ENCODE measurements at regions not wholly inside any gene's neighbourhood (a gene's known extent, or its start where the extent isn't known, plus 50 kb on each side); places are given as distances from the start of the nearest gene placed in this dataset.

DNA sequence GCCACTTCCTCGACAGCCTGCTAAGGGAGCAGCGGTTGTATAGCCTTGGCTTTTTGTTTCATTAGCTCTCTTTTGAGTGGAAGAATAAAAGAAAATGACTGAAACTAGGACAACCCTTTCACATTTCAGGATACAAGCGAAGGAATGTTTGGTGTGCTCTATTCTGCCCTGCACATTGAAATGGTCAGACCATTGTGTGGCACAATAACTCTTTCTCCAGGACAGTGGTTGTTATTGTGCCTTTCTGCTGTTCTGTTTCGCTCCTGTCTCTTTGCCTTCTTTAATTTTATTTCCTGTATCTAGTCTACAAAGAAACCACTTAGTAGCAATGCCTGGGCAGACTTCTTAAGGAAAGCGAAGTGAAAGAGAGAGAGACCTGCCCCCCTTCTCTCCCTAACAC is 473.7 kb downstream of the GBA3 start:
- no peak overlapping the region for H3K23ac ChIP-seq (ENCODE audit: low read depth, low read length)
- dilution Hi-C loops (cut with HindIII; ENCODE audit: low sequenced_read_pairs, unreplicated experiment) (no loop called here), in situ Hi-C loops (cut with MboI; ENCODE audit: low sequenced_read_pairs) (no loop called here), intact Hi-C loops (cut with micrococcal nuclease) (no loop called here)
- TF ChIP-seq CHD1 (IDR thresholded peaks at IDR 0.05; ENCODE audit: low read depth, low read length) (no peak), RAD21 (IDR thresholded peaks at IDR 0.05; ENCODE audit: low read length) (no peak), MXI1 (IDR thresholded peaks at IDR 0.05; ENCODE audit: borderline replicate concordance, low read depth, low read length) (no peak), ELK1 (IDR thresholded peaks at IDR 0.05; ENCODE audit: borderline replicate concordance, low read depth, low read length) (no peak), POLR2A (IDR thresholded peaks at IDR 0.05; ENCODE audit: low read depth, low read length) (no peak)
- TF ChIP-seq, protein P1, sequence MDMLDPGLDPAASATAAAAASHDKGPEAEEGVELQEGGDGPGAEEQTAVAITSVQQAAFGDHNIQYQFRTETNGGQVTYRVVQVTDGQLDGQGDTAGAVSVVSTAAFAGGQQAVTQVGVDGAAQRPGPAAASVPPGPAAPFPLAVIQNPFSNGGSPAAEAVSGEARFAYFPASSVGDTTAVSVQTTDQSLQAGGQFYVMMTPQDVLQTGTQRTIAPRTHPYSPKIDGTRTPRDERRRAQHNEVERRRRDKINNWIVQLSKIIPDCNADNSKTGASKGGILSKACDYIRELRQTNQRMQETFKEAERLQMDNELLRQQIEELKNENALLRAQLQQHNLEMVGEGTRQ (IDR thresholded peaks at IDR 0.05; ENCODE audit: low read depth, low read length) = no peak
- no peak overlapping the region for H2BK15ac ChIP-seq (ENCODE audit: low read depth, low read length)
- no peak overlapping the region for H3K18ac ChIP-seq (ENCODE audit: low read depth, low read length)
- no peak overlapping the region for H3K4me3 ChIP-seq (ENCODE audit: insufficient read depth, low read depth, low read length)
- WGBS, 2 experiments (ENCODE audit: extremely low coverage in 2 of 2, insufficient read length in 1 of 2) = no CpG with 5 or more reads among the region's 5 CpGs
- CTCF ChIA-PET = no interaction called here
- no peaks in the 10 kb centered on the region for H3K4me1 ChIP-seq (ENCODE audit: control insufficient read depth, insufficient read depth, low read length)
- no peaks in the 10 kb centered on the region for H3K27me3 ChIP-seq (ENCODE audit: control insufficient read depth, insufficient read depth, low read length)
- no peak overlapping the region for H2BK20ac ChIP-seq (ENCODE audit: low read depth, low read length)
- H3K9me1 ChIP-seq (ENCODE audit: insufficient read depth, low read length) = no peaks in the 10 kb centered on the region
- no peak overlapping the region for H4K5ac ChIP-seq (ENCODE audit: low read depth, low read length)
- H2BK5ac ChIP-seq (ENCODE audit: low read depth, low read length, poor library complexity, severe bottlenecking) = no peak overlapping the region
- H3K27ac ChIP-seq (ENCODE audit: insufficient read depth, low read length) = no peak overlapping the region
- H3K14ac ChIP-seq (replicated peaks; ENCODE audit: low read depth, low read length) = no peak overlapping the region
- H3K56ac ChIP-seq (ENCODE audit: extremely low read depth, insufficient read depth, low read length) = no peak overlapping the region
- H4K20me1 ChIP-seq (ENCODE audit: insufficient read depth, low read length) = no peaks in the 10 kb centered on the region
- H3K36me3 ChIP-seq (ENCODE audit: control insufficient read depth, insufficient read depth, low read length) = no peaks in the 10 kb centered on the region
- H3K79me1 ChIP-seq (ENCODE audit: low read depth in 1 of 2, low read length in 2 of 2) = no peaks in the 10 kb centered on the region
- H3K4ac ChIP-seq (ENCODE audit: low read depth, low read length) = no peak overlapping the region
- H4K91ac ChIP-seq (ENCODE audit: insufficient read depth, low read depth, low read length) = no peak overlapping the region
- no TSS peak for BruUV-seq (replicated peaks)
- H4K8ac ChIP-seq (ENCODE audit: low read depth in 2 of 2, low read length in 2 of 2) = no peak overlapping the region
- ATAC-seq (ENCODE audit: low read depth) (no peak), DNase-seq (no peak)
- no peak overlapping the region for H2AFZ ChIP-seq (replicated peaks; ENCODE audit: low read length, poor library complexity)
- H2AK9ac ChIP-seq (replicated peaks; ENCODE audit: low read depth, low read length, poor library complexity) = no peak overlapping the region
- POLR2A ChIA-PET (ENCODE audit: unreplicated experiment) = no interaction called here
- no peaks in the 10 kb centered on the region for H3K9me3 ChIP-seq (ENCODE audit: control insufficient read depth, insufficient read depth, low read length)
- no peak overlapping the region for H3K4me2 ChIP-seq (ENCODE audit: low read depth, low read length)
- no peak overlapping the region for H2AK5ac ChIP-seq (ENCODE audit: low read depth, low read length)
- no peak overlapping the region for H3K9ac ChIP-seq (ENCODE audit: low read depth, low read length)
- no peak overlapping the region for H2BK120ac ChIP-seq (ENCODE audit: low read depth, low read length)
